Fibroblast of skin of left quadriceps (primary cell): ENCODE measurements at regions not wholly inside any gene's neighbourhood (a gene's known extent, or its start where the extent isn't known, plus 50 kb on each side); places are given as distances from the start of the nearest gene placed in this dataset.
"Not testable (repeated sequence)": the region's sequence is repeated elsewhere in the genome, so short reads cannot be mapped to it uniquely, and the experiment has no call there.

Experiments
- DNase-seq, 2 experiments: peaks; one replicate each; pipeline ENCODE4 v3.0.0-alpha.2; 2013; ENCODE audit warnings: low read depth in 2 of 2

DNA sequence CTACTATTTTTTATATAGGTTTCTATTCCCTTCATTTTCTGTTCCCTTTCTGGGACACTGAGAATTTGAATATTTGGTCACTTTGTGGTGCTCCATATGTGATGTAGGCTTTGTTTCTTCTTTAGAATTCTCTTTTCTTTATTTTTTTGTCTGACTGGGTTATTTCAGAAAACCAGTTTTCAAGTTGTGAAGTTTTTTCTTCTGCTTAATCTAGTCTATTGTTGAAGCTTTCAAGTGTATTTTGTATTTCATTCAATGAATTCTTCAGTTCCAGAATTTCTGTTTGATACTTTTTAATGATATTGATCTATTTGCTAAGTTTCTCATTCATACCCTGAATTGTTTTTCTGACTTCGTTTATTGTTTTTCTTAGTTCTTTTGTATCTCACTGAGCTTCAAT lies 96.2 kb upstream of the HAND2 start:
- no peak for DNase-seq

- not testable (repeated sequence) for DNase-seq
Observed at GRCh38 chr4:173618648-173619047, 88.6 kb upstream of the HAND2 start.

GRCh38 chr4:173609158-173609557 lies 79.1 kb upstream of the HAND2 start:
- no peak for DNase-seq

- not testable (repeated sequence) for DNase-seq
Observed at GRCh38 chr4:173608632-173609031, 78.6 kb upstream of the HAND2 start.

DNA sequence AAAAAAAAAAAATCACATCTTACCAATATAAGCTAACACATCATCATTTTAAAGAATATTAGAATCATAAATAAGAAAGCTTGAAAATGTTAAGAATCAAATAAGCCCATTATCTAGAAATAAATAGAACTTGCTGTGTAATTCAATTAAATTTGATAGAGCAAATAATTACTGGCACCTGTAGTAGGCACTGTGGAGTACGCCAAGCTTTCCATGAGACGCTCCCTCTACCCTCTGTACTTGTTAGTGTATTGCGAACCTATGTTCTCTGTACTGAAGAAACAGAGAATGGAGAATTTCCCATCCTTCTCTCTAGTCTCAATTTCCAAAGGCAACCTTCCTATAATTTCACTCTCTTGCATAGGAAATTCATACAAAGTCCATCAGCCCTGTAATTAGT lies 61.7 kb upstream of the HAND2 start:
- no peak for DNase-seq

GRCh38 chr4:173590697-173591096 lies 60.7 kb upstream of the HAND2 start:
- no peak for DNase-seq

- DNase-seq: no peak
Observed at GRCh38 chr4:173585876-173586572, 56.0 kb upstream of the HAND2 start.

DNA sequence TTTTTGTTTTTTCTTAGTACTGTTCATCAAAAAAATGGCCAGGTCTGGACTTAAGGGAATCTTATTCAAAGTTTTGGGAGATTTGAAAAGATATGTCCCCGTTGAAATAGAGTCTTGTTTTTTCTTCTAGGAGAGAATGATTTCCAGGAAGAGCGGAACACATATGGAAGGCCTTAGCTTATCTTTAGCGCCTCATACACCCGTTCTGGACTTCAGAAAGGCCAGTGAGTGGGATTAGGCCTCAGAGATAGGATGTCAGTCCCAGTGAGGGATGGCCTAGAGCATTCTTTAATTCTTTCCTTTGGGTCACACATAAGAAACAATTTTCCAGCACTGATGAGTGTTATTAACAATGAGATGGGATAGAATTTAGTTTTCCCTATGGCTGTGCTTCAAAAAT lies 54.5 kb upstream of the HAND2 start:
- DNase-seq: no peak
